CD4-positive, alpha-beta T cell treated with Interleukin-6 for 4 hours (primary cell): ENCODE measurements at regions not wholly inside any gene's neighbourhood (a gene's known extent, or its start where the extent isn't known, plus 50 kb on each side); places are given as distances from the start of the nearest gene placed in this dataset.
A peak's percentile ranks its signal among the peaks of the same experiment; 100 is the strongest.

Experiments used
- DNase-seq: peaks from one replicate; pipeline ENCODE4 v3.0.0-alpha.2; 2020; ENCODE audit warnings: mixed read lengths

GRCh38 chr15:97189162-97189780, 771.2 kb upstream of the ARRDC4 start:
- no peak for DNase-seq

- DNase-seq: no peak
Measured at GRCh38 chr15:97194750-97195149, 765.8 kb upstream of the ARRDC4 start.

- no peak for DNase-seq
Measured at GRCh38 chr15:97196048-97197014, 764.2 kb upstream of the ARRDC4 start.

- no peak for DNase-seq
Measured at GRCh38 chr15:97199393-97200051, 761.0 kb upstream of the ARRDC4 start.

- no peak for DNase-seq
Measured at GRCh38 chr15:97200161-97200560, 760.3 kb upstream of the ARRDC4 start.

- no peak for DNase-seq
Measured at GRCh38 chr15:97210277-97210676, 750.2 kb upstream of the ARRDC4 start.

- no peak for DNase-seq
Measured at GRCh38 chr15:97215629-97216028, 744.9 kb upstream of the ARRDC4 start.

GRCh38 chr15:97224191-97224641, 736.3 kb upstream of the ARRDC4 start:
- no peak for DNase-seq

GRCh38 chr15:97234851-97235610, 725.5 kb upstream of the ARRDC4 start:
- peak; percentile 9 for DNase-seq

GRCh38 chr15:97235611-97235985, 724.9 kb upstream of the ARRDC4 start:
- no peak for DNase-seq

- no peak for DNase-seq
Measured at GRCh38 chr15:97236140-97236539, 724.4 kb upstream of the ARRDC4 start.

- no peak for DNase-seq
Measured at GRCh38 chr15:97237160-97237559, 723.3 kb upstream of the ARRDC4 start.

- no peak for DNase-seq
Measured at GRCh38 chr15:97248376-97248775, 712.1 kb upstream of the ARRDC4 start.

- no peak for DNase-seq
Measured at GRCh38 chr15:97259943-97260342, 700.6 kb upstream of the ARRDC4 start.

- no peak for DNase-seq
Measured at GRCh38 chr15:97301166-97301565, 659.3 kb upstream of the ARRDC4 start.

GRCh38 chr15:97316362-97316761, 644.1 kb upstream of the ARRDC4 start:
- DNase-seq: no peak

- no peak for DNase-seq
Measured at GRCh38 chr15:97317163-97317562, 643.3 kb upstream of the ARRDC4 start.

GRCh38 chr15:97319291-97319690, 641.2 kb upstream of the ARRDC4 start:
- no peak for DNase-seq

GRCh38 chr15:97346221-97346620, 614.3 kb upstream of the ARRDC4 start:
- no peak for DNase-seq

- DNase-seq: no peak
Measured at GRCh38 chr15:97350813-97351212, 609.7 kb upstream of the ARRDC4 start.

GRCh38 chr15:97383516-97383915, 577.0 kb upstream of the ARRDC4 start:
- no peak for DNase-seq

- DNase-seq: no peak
Measured at GRCh38 chr15:97386940-97387339, 573.6 kb upstream of the ARRDC4 start.

- no peak for DNase-seq
Measured at GRCh38 chr15:97401195-97401594, 559.3 kb upstream of the ARRDC4 start.
